Lower leg skin (tissue), 4 donors: ENCODE measurements at regions not wholly inside any gene's neighbourhood (a gene's known extent, or its start where the extent isn't known, plus 50 kb on each side); places are given as distances from the start of the nearest gene placed in this dataset.

Source experiments
- DNase-seq, 2 donors: peaks; one replicate each; pipeline ENCODE4 v3.0.0-alpha.2; 2019; ENCODE audit warnings: low spot score in 2 of 2
- H3K4me3 ChIP-seq: fragments of 200-600 bp; sonication (generic); 2 replicates; pipeline ENCODE4 v1.5.1; 2017; ENCODE audit warnings: mild to moderate bottlenecking, low read depth; ENCODE audit not compliant: poor library complexity, severe bottlenecking
- CTCF ChIP-seq, 3 donors: fragments of 450-650 bp; IDR thresholded peaks; one replicate each; pipeline ENCODE4 v1.5.1; 2016; ENCODE audit warnings: antibody characterized with exemption in 3 of 3, mild to moderate bottlenecking in 3 of 3, moderate library complexity in 2 of 3
- POLR2A ChIP-seq, 2 donors: fragments of 450-650 bp; IDR thresholded peaks; one replicate each; pipeline ENCODE4 v1.6.1; 2016 to 2017; ENCODE audit warnings: antibody characterized with exemption in 2 of 2, mild to moderate bottlenecking in 1 of 2, moderate library complexity in 1 of 2
- WGBS, 2 donors: methylation state at CpG; one replicate each; pipeline ENCODE4 v1.1.5; 2018; 5-methylcytosine and 5-hydroxymethylcytosine counted together
- intact Hi-C: fragments of 100-400 bp; cut with DNase I; formaldehyde crosslinking; loops from one replicate; pipeline ENCODE4 v1.15.0; 2023; ENCODE audit warnings: low total_unique reads

DNA sequence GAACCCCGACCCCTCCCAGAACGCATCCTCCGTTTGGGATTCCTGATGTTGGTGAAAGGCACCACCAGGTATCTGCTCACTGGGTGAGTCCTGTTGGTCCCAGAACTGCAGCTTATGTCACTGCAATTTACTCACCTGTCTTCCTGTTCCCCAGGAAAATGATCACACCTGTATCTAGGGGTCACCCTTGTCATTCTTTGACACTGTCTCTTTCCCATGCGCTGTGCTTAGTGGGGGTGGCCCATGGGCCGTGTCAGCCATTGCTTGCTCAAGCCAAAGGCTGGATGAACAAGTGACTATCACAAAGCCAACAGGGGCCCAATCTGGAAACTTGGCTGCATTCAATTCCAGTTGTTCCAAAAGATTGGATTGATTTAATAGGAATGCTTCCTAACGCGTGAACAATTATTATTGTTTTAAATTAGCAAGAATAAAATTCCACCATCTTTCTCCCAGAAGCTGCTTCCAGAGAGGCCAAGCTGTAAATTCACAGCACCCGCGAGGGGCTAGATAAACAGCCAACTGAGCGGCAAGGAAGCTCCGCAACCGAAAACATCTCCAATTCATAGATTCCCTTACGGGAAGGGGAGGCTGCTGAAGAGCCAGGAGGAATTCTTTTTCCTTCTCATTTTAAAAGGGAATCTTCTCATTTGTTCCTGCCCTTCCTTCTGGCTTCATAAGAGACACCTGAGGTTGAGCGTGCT, 134.8 kb upstream of the ZMIZ1 start:
- DNase-seq = no peak
- intact Hi-C loops = no loop called here
- TF ChIP-seq POLR2A (IDR thresholded peaks at IDR 0.05) (no peak), CTCF (IDR thresholded peaks at IDR 0.05) (no peak)
- H3K4me3 ChIP-seq = no peak overlapping the region
- WGBS, 2 donors = 77 to 78% methylated on average over 14 of the region's 14 CpGs

DNA sequence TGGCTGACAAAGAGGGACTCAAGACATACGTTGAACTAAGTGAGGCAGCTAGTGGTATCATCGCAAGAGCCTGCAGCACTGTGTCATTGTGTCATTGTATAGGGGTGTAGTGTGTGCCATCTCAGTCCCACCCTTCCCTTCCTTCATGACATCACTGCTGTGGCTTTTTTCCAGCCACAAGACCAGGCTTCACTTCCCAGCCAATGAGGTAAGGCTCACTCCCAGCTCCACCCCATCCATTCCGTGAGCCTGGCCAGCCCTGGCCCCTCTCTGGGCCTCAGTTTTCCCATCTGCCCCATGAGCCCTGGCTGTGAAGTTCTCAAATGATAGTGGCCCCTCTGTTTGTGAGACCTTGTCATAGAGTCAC, 134.3 kb upstream of the ZMIZ1 start:
- no peak for DNase-seq

GRCh38 chr10:78934994-78935602, 133.7 kb upstream of the ZMIZ1 start:
- WGBS, 2 donors = 65 to 72% methylated on average over 4 of the region's 4 CpGs
- DNase-seq = no peak
- TF ChIP-seq POLR2A (IDR thresholded peaks at IDR 0.05) = no peak
- no peak for TF ChIP-seq CTCF (IDR thresholded peaks at IDR 0.05)
- H3K4me3 ChIP-seq = no peak overlapping the region
- intact Hi-C loops = no loop called here

More for the DNA sequence above, 134.3 kb upstream of the ZMIZ1 start:
- H3K4me3 ChIP-seq = no peak overlapping the region
- intact Hi-C loops = no loop called here
- TF ChIP-seq POLR2A (IDR thresholded peaks at IDR 0.05) (no peak), CTCF (IDR thresholded peaks at IDR 0.05) (no peak)
- WGBS, 2 donors = 43 to 52% methylated on average over 3 of the region's 3 CpGs

DNA sequence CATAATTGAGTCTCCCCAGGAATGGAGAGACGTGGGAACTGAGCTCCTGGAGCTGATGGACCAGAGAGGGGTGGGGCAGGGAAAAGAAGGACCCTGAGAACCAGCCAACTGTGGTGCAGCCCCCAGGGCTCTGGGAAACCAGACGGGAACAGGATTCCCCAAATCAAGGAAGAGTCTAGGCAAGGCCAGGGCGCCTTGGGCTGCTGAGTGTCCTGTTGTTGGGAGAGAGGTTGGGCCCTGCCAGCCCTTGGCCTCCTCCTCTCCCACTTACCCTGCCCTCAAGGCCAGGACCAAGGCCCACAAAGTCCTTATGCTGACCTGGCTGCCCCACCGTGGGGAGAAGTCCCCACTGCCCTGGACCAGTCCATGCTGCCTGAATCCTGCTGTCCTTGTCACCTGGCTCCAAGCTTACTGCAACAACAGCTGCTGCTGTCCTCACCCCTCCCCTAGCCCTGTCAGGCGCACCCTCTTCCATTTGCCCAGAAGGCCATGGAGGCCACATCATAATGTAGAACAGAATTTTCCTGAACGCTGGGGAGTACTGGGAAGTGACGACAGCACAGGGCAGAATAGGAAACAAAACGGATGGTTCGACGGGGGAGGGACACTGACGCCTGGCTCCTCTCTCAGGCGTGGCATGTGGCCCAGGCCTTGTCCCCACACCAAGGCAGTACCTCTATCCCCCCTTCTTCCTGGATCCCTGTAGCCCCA, 132.9 kb upstream of the ZMIZ1 start:
- WGBS, 2 donors = 87 to 92% methylated on average over 12 of the region's 12 CpGs
- no peak overlapping the region for H3K4me3 ChIP-seq

More for the DNA sequence above, 132.9 kb upstream of the ZMIZ1 start:
- intact Hi-C loops = no loop called here
- no peak for DNase-seq
- TF ChIP-seq POLR2A (IDR thresholded peaks at IDR 0.05) = no peak
- TF ChIP-seq CTCF (IDR thresholded peaks at IDR 0.05) = no peak
